Parathyroid adenoma (tissue), 2 donors: ENCODE measurements at regions not wholly inside any gene's neighbourhood (a gene's known extent, or its start where the extent isn't known, plus 50 kb on each side); places are given as distances from the start of the nearest gene placed in this dataset.

ENCODE experiments used
- H2AFZ ChIP-seq: fragments of 300-600 bp; sonication (generic); one replicate; pipeline ENCODE4 v1.7.0; 2017; ENCODE audit warnings: antibody characterized with exemption, mild to moderate bottlenecking
- H3K27ac ChIP-seq: fragments of 300-600 bp; sonication (generic); one replicate; pipeline ENCODE4 v1.7.0; 2017
- H3K27me3 ChIP-seq: fragments of 300-600 bp; sonication (generic); one replicate; pipeline ENCODE4 v1.7.0; 2017; ENCODE audit warnings: low read length; ENCODE audit not compliant: control insufficient read depth, insufficient read depth
- H3K36me3 ChIP-seq: fragments of 300-600 bp; sonication (generic); one replicate; pipeline ENCODE4 v1.7.0; 2017; ENCODE audit warnings: low read length; ENCODE audit not compliant: control insufficient read depth, insufficient read depth
- H3K4me1 ChIP-seq: fragments of 300-600 bp; sonication (generic); one replicate; pipeline ENCODE4 v1.7.0; 2017; ENCODE audit warnings: control low read depth
- H3K4me2 ChIP-seq: fragments of 300-600 bp; sonication (generic); one replicate; pipeline ENCODE4 v1.7.0; 2017; ENCODE audit warnings: low read length
- H3K4me3 ChIP-seq: fragments of 300-600 bp; sonication (generic); one replicate; pipeline ENCODE4 v1.7.0; 2017; ENCODE audit warnings: low read depth, low read length
- H3K79me2 ChIP-seq: fragments of 300-600 bp; sonication (generic); one replicate; pipeline ENCODE4 v1.7.0; 2017; ENCODE audit warnings: control low read depth
- H3K9ac ChIP-seq: fragments of 300-600 bp; sonication (generic); one replicate; pipeline ENCODE4 v1.7.0; 2017; ENCODE audit warnings: mild to moderate bottlenecking
- H3K9me3 ChIP-seq: fragments of 300-600 bp; sonication (generic); one replicate; pipeline ENCODE4 v1.7.0; 2017; ENCODE audit warnings: low read length; ENCODE audit not compliant: control insufficient read depth
- CTCF ChIP-seq: fragments of 300-600 bp; sonication (generic); IDR thresholded peaks from one replicate; pipeline ENCODE4 v1.7.0; 2017; ENCODE audit warnings: antibody characterized with exemption, mild to moderate bottlenecking
- donor health status: primary hyperparathyroidism.

DNA sequence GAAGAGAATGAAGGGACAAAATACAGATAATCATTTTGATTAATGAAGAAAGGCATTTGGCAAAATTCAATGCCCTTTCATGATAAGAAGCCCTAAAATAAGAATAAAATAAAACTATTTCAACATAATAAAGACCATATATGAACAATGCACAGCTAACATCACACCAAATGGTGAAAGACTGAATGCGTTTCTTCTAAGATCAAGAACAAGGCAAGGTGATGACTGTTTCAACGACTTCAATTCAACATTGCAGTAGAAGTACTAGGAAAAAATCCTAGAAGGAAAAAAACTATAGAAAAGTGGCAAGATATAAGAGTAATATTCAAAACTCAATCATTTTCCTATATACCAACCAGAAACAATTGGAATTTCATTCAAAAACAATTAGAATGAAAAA is 280.1 kb upstream of the GRM7 start:
- no peaks in the 10 kb centered on the region for H3K9me3 ChIP-seq
- H3K36me3 ChIP-seq, result no peaks in the 10 kb centered on the region
- TF ChIP-seq CTCF, result no peak
- no peaks in the 10 kb centered on the region for H3K27me3 ChIP-seq
- no peak overlapping the region for H3K27ac ChIP-seq
- H3K4me1 ChIP-seq, result no peaks in the 10 kb centered on the region
- no peak overlapping the region for H3K4me2 ChIP-seq
- H3K79me2 ChIP-seq, result no peaks in the 10 kb centered on the region
- H3K9ac ChIP-seq, result no peak overlapping the region
- no peak overlapping the region for H2AFZ ChIP-seq
- H3K4me3 ChIP-seq, result no peak overlapping the region

DNA sequence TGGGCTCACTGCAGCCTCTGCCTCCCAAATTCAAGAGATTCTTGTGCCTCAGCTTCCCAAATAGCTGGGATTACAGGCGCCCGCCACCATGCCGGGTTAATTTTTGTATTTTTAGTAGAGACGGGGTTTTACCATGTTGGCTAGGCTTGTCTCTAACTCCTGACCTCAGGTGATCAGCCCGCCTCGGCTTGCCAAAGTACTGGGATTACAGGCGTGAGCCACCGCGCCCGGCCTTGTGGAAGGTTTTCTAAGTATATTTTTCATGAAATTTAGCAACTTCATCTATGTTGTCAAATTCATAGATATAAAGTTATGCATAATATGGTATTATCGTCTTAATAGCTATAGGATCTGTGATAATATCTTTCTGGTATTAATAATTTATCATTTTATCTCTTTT is 275.6 kb upstream of the GRM7 start:
- Histone ChIP-seq H2AFZ (no peak overlapping the region), H3K4me1 (no peaks in the 10 kb centered on the region), H3K9ac (no peak overlapping the region), H3K4me3 (no peak overlapping the region), H3K9me3 (no peaks in the 10 kb centered on the region), H3K4me2 (no peak overlapping the region), H3K79me2 (no peaks in the 10 kb centered on the region), H3K27ac (no peak overlapping the region), H3K36me3 (no peaks in the 10 kb centered on the region), H3K27me3 (no peaks in the 10 kb centered on the region)
- TF ChIP-seq CTCF, result no peak

DNA sequence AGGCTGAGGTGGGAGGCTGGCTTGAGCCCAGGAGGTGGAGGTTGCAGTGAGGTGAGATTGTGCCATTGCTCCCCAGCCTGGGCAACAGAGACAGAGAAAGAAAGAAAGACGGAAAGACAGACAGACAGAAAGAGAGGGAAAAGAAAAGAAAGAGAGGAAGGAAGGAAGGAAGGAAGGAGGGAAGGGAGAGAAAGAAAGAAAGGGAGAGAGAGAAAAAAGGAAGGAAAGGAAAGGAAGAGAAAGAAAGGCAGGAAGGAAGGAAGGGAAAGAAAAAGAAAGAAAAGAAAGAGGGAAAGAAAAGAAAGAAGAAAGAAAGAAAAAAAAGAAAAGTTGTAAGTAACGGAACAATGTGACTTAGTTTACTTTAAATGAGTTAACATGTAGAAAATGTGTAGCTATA is 260.7 kb upstream of the GRM7 start:
- no peak overlapping the region for H3K27ac ChIP-seq
- H3K79me2 ChIP-seq, result no peaks in the 10 kb centered on the region
- H2AFZ ChIP-seq, result no peak overlapping the region
- H3K36me3 ChIP-seq, result no peaks in the 10 kb centered on the region
- no peak for TF ChIP-seq CTCF
- H3K27me3 ChIP-seq, result no peaks in the 10 kb centered on the region
- no peak overlapping the region for H3K4me3 ChIP-seq
- H3K4me1 ChIP-seq, result no peaks in the 10 kb centered on the region
- H3K4me2 ChIP-seq, result no peak overlapping the region
- H3K9me3 ChIP-seq, result no peaks in the 10 kb centered on the region
- no peak overlapping the region for H3K9ac ChIP-seq

- Histone ChIP-seq H3K4me2 (no peak overlapping the region), H2AFZ (no peak overlapping the region), H3K9me3 (no peaks in the 10 kb centered on the region), H3K4me3 (no peak overlapping the region), H3K27ac (no peak overlapping the region), H3K27me3 (no peaks in the 10 kb centered on the region), H3K4me1 (no peaks in the 10 kb centered on the region), H3K79me2 (no peaks in the 10 kb centered on the region), H3K36me3 (no peaks in the 10 kb centered on the region), H3K9ac (no peak overlapping the region)
- no peak for TF ChIP-seq CTCF
Measured at GRCh38 chr3:6601374-6601773, 259.5 kb upstream of the GRM7 start.

DNA sequence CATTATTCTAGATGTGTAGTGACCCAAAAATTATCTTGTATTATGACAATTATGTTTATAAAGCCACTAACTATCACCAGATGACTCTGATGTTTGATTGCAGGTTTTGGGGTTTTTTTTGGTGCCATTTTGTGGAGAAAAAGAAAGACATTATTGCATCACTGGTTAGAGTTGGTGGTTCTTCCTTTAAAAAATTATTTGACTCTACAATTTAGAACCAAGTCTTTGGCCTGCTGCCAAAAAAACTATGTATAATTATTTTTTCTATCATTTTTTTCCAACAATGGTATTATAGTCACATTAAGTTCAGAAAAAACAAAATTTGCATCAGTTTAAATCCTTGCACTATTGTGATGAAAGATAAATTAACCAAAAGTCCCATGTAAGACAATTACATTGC is 258.6 kb upstream of the GRM7 start:
- H3K79me2 ChIP-seq, result no peaks in the 10 kb centered on the region
- no peak for TF ChIP-seq CTCF
- no peak overlapping the region for H3K4me2 ChIP-seq
- H3K9ac ChIP-seq, result no peak overlapping the region
- H2AFZ ChIP-seq, result no peak overlapping the region
- no peaks in the 10 kb centered on the region for H3K9me3 ChIP-seq
- no peak overlapping the region for H3K27ac ChIP-seq
- H3K36me3 ChIP-seq, result no peaks in the 10 kb centered on the region
- no peak overlapping the region for H3K4me3 ChIP-seq
- no peaks in the 10 kb centered on the region for H3K4me1 ChIP-seq
- H3K27me3 ChIP-seq, result no peaks in the 10 kb centered on the region
